H9 (cell line): ENCODE measurements at regions not wholly inside any gene's neighbourhood (a gene's known extent, or its start where the extent isn't known, plus 50 kb on each side); places are given as distances from the start of the nearest gene placed in this dataset.

Experiments
- DNase-seq: peaks from one replicate; pipeline ENCODE4 v3.0.0-alpha.2; 2017
- H2AFZ ChIP-seq: one replicate; pipeline ENCODE4 v1.6.1; 2013; ENCODE audit warnings: mild to moderate bottlenecking, low read length, control low read depth, moderate library complexity
- H2AK5ac ChIP-seq: 2 replicates; pipeline ENCODE4 v1.6.1; 2013; ENCODE audit warnings: low read length, control low read depth, mixed read lengths; ENCODE audit not compliant: insufficient read length
- H2BK120ac ChIP-seq: one replicate; pipeline ENCODE4 v1.6.1; 2013; ENCODE audit warnings: low read depth, mild to moderate bottlenecking, low read length, control low read depth, inconsistent platforms; ENCODE audit not compliant: poor library complexity, severe bottlenecking
- H2BK12ac ChIP-seq: 2 replicates; pipeline ENCODE4 v1.6.1; 2013; ENCODE audit warnings: low read length, control low read depth, mixed read lengths, low read depth; ENCODE audit not compliant: insufficient read length
- H2BK15ac ChIP-seq: 2 replicates; pipeline ENCODE4 v1.6.1; 2013; ENCODE audit warnings: low read depth, low read length, control low read depth
- H2BK20ac ChIP-seq: one replicate; pipeline ENCODE4 v1.6.1; 2013; ENCODE audit warnings: low read depth, mild to moderate bottlenecking, low read length, control low read depth, inconsistent platforms; ENCODE audit not compliant: poor library complexity, severe bottlenecking
- H2BK5ac ChIP-seq: 2 replicates; pipeline ENCODE4 v1.6.1; 2013; ENCODE audit warnings: low read length, control low read depth, mixed read lengths; ENCODE audit not compliant: insufficient read length
- H3K14ac ChIP-seq: 2 replicates; pipeline ENCODE4 v1.6.1; 2013; ENCODE audit warnings: low read length, control low read depth; ENCODE audit not compliant: insufficient read depth
- H3K18ac ChIP-seq: 2 replicates; pipeline ENCODE4 v1.6.1; 2013; ENCODE audit warnings: low read depth, mild to moderate bottlenecking, mixed read lengths, low read length, control low read depth; ENCODE audit not compliant: insufficient read length
- H3K23ac ChIP-seq: 2 replicates; pipeline ENCODE4 v1.6.1; 2013; ENCODE audit warnings: low read length, control low read depth, mixed read lengths, low read depth; ENCODE audit not compliant: insufficient read length
- H3K23me2 ChIP-seq: 2 replicates; pipeline ENCODE4 v1.6.1; 2013; ENCODE audit warnings: low read depth, mild to moderate bottlenecking, mixed read lengths, low read length, control low read depth; ENCODE audit not compliant: insufficient read length, poor library complexity, severe bottlenecking
- H3K27ac ChIP-seq: 2 replicates; pipeline ENCODE4 v1.5.1; 2013; ENCODE audit warnings: low read length, control low read depth, mixed read lengths, low read depth; ENCODE audit not compliant: insufficient read length
- H3K27me3 ChIP-seq: 2 replicates; pipeline ENCODE4 v1.6.1; 2013; ENCODE audit warnings: low read length, control low read depth, inconsistent platforms; ENCODE audit not compliant: insufficient read depth
- H3K4ac ChIP-seq: 2 replicates; pipeline ENCODE4 v1.6.1; 2013; ENCODE audit warnings: low read depth, mild to moderate bottlenecking, control low read depth, inconsistent platforms, low read length, moderate library complexity
- H3K4me1 ChIP-seq: 2 replicates; pipeline ENCODE4 v1.6.1; 2013; ENCODE audit warnings: low read length, control low read depth, inconsistent platforms; ENCODE audit not compliant: insufficient read depth
- H3K4me2 ChIP-seq: 2 replicates; pipeline ENCODE4 v1.6.1; 2013; ENCODE audit warnings: low read length, control low read depth, mixed read lengths; ENCODE audit not compliant: insufficient read length, insufficient read depth
- H3K56ac ChIP-seq: 2 replicates; pipeline ENCODE4 v1.6.1; 2013; ENCODE audit warnings: low read depth, mild to moderate bottlenecking, mixed read lengths, low read length, control low read depth; ENCODE audit not compliant: insufficient read length
- H3K79me1 ChIP-seq: 2 replicates; pipeline ENCODE4 v1.6.1; 2013; ENCODE audit warnings: low read depth, mild to moderate bottlenecking, moderate library complexity, low read length, control low read depth, inconsistent platforms; ENCODE audit not compliant: insufficient read depth, poor library complexity, severe bottlenecking
- H3K79me2 ChIP-seq: 2 replicates; pipeline ENCODE4 v1.6.1; 2013; ENCODE audit warnings: low read length, control low read depth, inconsistent platforms; ENCODE audit not compliant: insufficient read depth
- H3K9ac ChIP-seq: 2 replicates; pipeline ENCODE4 v1.6.1; 2013; ENCODE audit warnings: low read length, control low read depth, mixed read lengths; ENCODE audit not compliant: insufficient read length; ENCODE audit errors: extremely low read depth
- H3K9me3 ChIP-seq: one replicate; pipeline ENCODE4 v1.6.1; 2013; ENCODE audit warnings: low read depth, low read length, inconsistent platforms; ENCODE audit not compliant: control insufficient read depth
- H3T11ph ChIP-seq: one replicate; pipeline ENCODE4 v1.6.1; 2013; ENCODE audit warnings: mild to moderate bottlenecking, low read length, control low read depth, inconsistent platforms
- H4K20me1 ChIP-seq: one replicate; pipeline ENCODE4 v1.6.1; 2013; ENCODE audit not compliant: control insufficient read depth, insufficient read length, insufficient read depth
- H4K5ac ChIP-seq: 2 replicates; pipeline ENCODE4 v1.6.1; 2013; ENCODE audit warnings: low read depth, mild to moderate bottlenecking, mixed read lengths, low read length, control low read depth; ENCODE audit not compliant: insufficient read length
- H4K8ac ChIP-seq: replicated peaks from 2 replicates; pipeline ENCODE4 v1.6.1; 2013; ENCODE audit warnings: low read length, control low read depth, mixed read lengths, low read depth; ENCODE audit not compliant: insufficient read length
- H4K91ac ChIP-seq: 2 replicates; pipeline ENCODE4 v1.6.1; 2013; ENCODE audit warnings: low read depth, mild to moderate bottlenecking, moderate library complexity, mixed read lengths, low read length, control low read depth; ENCODE audit not compliant: insufficient read length
- H3K27ac Mint-ChIP-seq, 3 experiments: 2 replicates in 2 of 3; 3 replicates in 1 of 3; pipeline ENCODE4 v1.8.0; 2020 to 2021; ENCODE audit warnings: mixed read lengths in 3 of 3, mild to moderate bottlenecking in 1 of 3, moderate library complexity in 1 of 3
- H3K27me3 Mint-ChIP-seq: 2 replicates; pipeline ENCODE4 v1.8.0; 2021; ENCODE audit warnings: low read depth, mild to moderate bottlenecking, moderate library complexity, mixed read lengths
- H3K36me3 Mint-ChIP-seq, 3 experiments: 2 replicates in 2 of 3; 3 replicates in 1 of 3; pipeline ENCODE4 v1.8.0; 2020 to 2021; ENCODE audit warnings: low read depth in 3 of 3, mixed read lengths in 3 of 3; ENCODE audit not compliant: insufficient read depth in 1 of 3
- H3K4me1 Mint-ChIP-seq, 2 experiments: 2 replicates each; pipeline ENCODE4 v1.8.0; 2020; ENCODE audit warnings: mixed read lengths in 2 of 2
- H3K4me3 Mint-ChIP-seq, 2 experiments: 2 replicates in 1 of 2; 3 replicates in 1 of 2; pipeline ENCODE4 v1.8.0; 2020 to 2021; ENCODE audit warnings: mild to moderate bottlenecking in 2 of 2, mixed read lengths in 2 of 2, moderate library complexity in 1 of 2
- H3K9me3 Mint-ChIP-seq, 2 experiments: 2 replicates in 1 of 2; 3 replicates in 1 of 2; pipeline ENCODE4 v1.8.0; 2020; ENCODE audit warnings: mild to moderate bottlenecking in 2 of 2, mixed read lengths in 2 of 2, moderate library complexity in 1 of 2
- WGBS: extraction: QIAGEN DNeasy Blood & Tissue Kit; methylation state at CpG from one replicate; pipeline ENCODE4 v1.1.7; 2013; ENCODE audit warnings: missing lambda C conversion rate, low lambda C conversion rate, mixed read lengths; ENCODE audit not compliant: insufficient read length; ENCODE audit errors: extremely low coverage; 5-methylcytosine and 5-hydroxymethylcytosine counted together
- TF ChIP-seq, protein P1 (sequence below): fragments of 200-600 bp; sonication (generic); conservative IDR thresholded peaks from 3 replicates; pipeline ENCODE4 v1.8.0; 2021; ENCODE audit warnings: antibody characterized with exemption, mild to moderate bottlenecking

DNA sequence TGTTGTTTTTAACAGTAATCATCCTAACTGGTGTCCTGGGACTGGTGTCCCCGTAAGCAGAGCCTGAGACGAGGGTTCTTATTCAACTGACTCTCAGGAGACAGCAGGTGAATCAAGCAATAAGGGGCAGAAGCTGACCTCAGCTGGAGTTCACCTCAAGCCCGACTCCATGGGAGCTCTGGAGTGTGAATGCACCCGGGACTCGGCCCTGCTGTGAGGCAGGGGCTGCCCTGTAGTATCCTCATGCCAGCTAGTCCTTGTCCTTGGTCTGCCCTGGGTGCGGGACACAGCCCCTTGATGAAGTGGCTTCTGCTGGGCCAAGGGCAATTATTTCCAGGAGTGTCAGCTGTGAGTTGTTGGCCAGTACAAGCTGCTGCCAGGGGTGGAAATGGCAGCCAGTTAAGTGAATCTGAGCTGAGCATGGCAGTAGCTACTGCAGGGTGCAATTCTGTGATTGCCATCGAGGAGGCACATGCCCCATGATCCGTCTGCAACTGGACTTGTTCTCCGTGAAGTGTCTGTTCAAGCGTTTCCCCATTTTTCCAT lies 54.9 kb upstream of the OTOS start:
- H3K4me2 ChIP-seq = no peak overlapping the region
- WGBS = no CpG with 5 or more reads among the region's 10 CpGs

More for the DNA sequence above, 54.9 kb upstream of the OTOS start:
- Histone ChIP-seq H2BK20ac (no peak overlapping the region), H2BK5ac (no peak overlapping the region), H3K9ac (no peak overlapping the region), H2AK5ac (no peak overlapping the region), H3K14ac (no peak overlapping the region), H4K20me1 (no peaks in the 10 kb centered on the region), H3K23me2 (no peaks in the 10 kb centered on the region), H3K79me1 (no peaks in the 10 kb centered on the region), H2AFZ (no peak overlapping the region), H3K23ac (no peak overlapping the region), H3K18ac (no peak overlapping the region), H4K8ac (no peak overlapping the region), H3K79me2 (no peaks in the 10 kb centered on the region), H3K27me3 (no peaks in the 10 kb centered on the region), H2BK12ac (no peak overlapping the region), H3K27ac (no peak overlapping the region), H3T11ph (no peak overlapping the region), H2BK15ac (no peak overlapping the region), H4K91ac (no peak overlapping the region), H3K9me3 (no peaks in the 10 kb centered on the region), H4K5ac (no peak overlapping the region), H3K4ac (no peak overlapping the region), H3K56ac (no peak overlapping the region), H3K4me1 (no peaks in the 10 kb centered on the region; the same call in 1 of the 2 replicates), H2BK120ac (no peak overlapping the region)
- no peak overlapping the region for H3K27ac Mint-ChIP-seq
- peaks cover 0 to 4% of the 10 kb centered on the region in 2 experiments; a peak in 1 of 5 replicates for H3K9me3 Mint-ChIP-seq
- peaks cover 17% of the 10 kb centered on the region for H3K27me3 Mint-ChIP-seq
- no peaks in the 10 kb centered on the region for H3K36me3 Mint-ChIP-seq
- H3K4me3 Mint-ChIP-seq = no peak overlapping the region
- H3K4me1 Mint-ChIP-seq = peaks cover 10 to 11% of the 10 kb centered on the region in 2 experiments
- TF ChIP-seq, protein P1, sequence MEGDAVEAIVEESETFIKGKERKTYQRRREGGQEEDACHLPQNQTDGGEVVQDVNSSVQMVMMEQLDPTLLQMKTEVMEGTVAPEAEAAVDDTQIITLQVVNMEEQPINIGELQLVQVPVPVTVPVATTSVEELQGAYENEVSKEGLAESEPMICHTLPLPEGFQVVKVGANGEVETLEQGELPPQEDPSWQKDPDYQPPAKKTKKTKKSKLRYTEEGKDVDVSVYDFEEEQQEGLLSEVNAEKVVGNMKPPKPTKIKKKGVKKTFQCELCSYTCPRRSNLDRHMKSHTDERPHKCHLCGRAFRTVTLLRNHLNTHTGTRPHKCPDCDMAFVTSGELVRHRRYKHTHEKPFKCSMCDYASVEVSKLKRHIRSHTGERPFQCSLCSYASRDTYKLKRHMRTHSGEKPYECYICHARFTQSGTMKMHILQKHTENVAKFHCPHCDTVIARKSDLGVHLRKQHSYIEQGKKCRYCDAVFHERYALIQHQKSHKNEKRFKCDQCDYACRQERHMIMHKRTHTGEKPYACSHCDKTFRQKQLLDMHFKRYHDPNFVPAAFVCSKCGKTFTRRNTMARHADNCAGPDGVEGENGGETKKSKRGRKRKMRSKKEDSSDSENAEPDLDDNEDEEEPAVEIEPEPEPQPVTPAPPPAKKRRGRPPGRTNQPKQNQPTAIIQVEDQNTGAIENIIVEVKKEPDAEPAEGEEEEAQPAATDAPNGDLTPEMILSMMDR = no peak
- DNase-seq = no peak
